PC-9 (cell line): ENCODE measurements at regions not wholly inside any gene's neighbourhood (a gene's known extent, or its start where the extent isn't known, plus 50 kb on each side); places are given as distances from the start of the nearest gene placed in this dataset.

Experiments
- BruUV-seq: library from RNA; stranded (reverse); fragments of 400-500 nt; replicated peaks from 2 replicates; lab custom pipeline; 2021; lab: Mats Ljungman, UMichigan
- CTCF ChIA-PET: fragments of 300-600 bp; sonication (Branson Sonifier 250); formaldehyde crosslinking; loops from one replicate; lab custom pipeline; 2022; ENCODE audit warnings: antibody characterized with exemption; lab: Charles Lee
- POLR2A ChIA-PET: fragments of 300-600 bp; sonication (Branson Sonifier 250); formaldehyde crosslinking; loops from one replicate; lab custom pipeline; 2022; ENCODE audit warnings: antibody characterized with exemption; ENCODE audit not compliant: unreplicated experiment; lab: Charles Lee
- DNase-seq, 2 experiments: peaks; one replicate each; pipeline versions ENCODE4 v3.0.0 to v3.0.0-alpha.2; 2015 to 2022; ENCODE audit warnings: mixed read lengths in 1 of 2
- H2AFZ ChIP-seq: fragments of 200-600 bp; sonication (generic); 2 replicates; pipeline ENCODE4 v1.8.1; 2017; ENCODE audit warnings: antibody characterized with exemption
- H3F3A ChIP-seq: fragments of 200-600 bp; sonication (generic); 2 replicates; pipeline ENCODE4 v1.8.1; 2017; ENCODE audit warnings: antibody characterized with exemption, mild to moderate bottlenecking, low read depth; ENCODE audit not compliant: insufficient read depth
- H3K27ac ChIP-seq: fragments of 200-600 bp; sonication (generic); 2 replicates; pipeline ENCODE4 v1.6.1; 2016; ENCODE audit warnings: mixed run types
- H3K27me3 ChIP-seq: fragments of 200-600 bp; sonication (generic); 2 replicates; pipeline ENCODE4 v1.6.1; 2016; ENCODE audit warnings: low read depth, mixed run types; ENCODE audit not compliant: insufficient read depth
- H3K36me3 ChIP-seq: fragments of 200-600 bp; sonication (generic); 2 replicates; pipeline ENCODE4 v1.6.1; 2016; ENCODE audit warnings: low read depth, mixed run types
- H3K4me1 ChIP-seq: fragments of 200-600 bp; sonication (generic); replicated peaks from 2 replicates; pipeline ENCODE4 v1.6.1; 2016; ENCODE audit warnings: mixed run types; ENCODE audit not compliant: insufficient read depth
- H3K4me2 ChIP-seq: fragments of 200-600 bp; sonication (generic); 2 replicates; pipeline ENCODE4 v1.6.1; 2017; ENCODE audit warnings: mixed run types
- H3K4me3 ChIP-seq: fragments of 200-600 bp; sonication (generic); 2 replicates; pipeline ENCODE4 v1.6.1; 2016; ENCODE audit warnings: mixed run types
- H3K79me2 ChIP-seq: fragments of 200-600 bp; sonication (generic); 2 replicates; pipeline ENCODE4 v1.6.1; 2017; ENCODE audit warnings: low read depth, mixed run types
- H3K9me2 ChIP-seq: fragments of 200-600 bp; sonication (generic); 2 replicates; pipeline ENCODE4 v1.8.1; 2017; ENCODE audit warnings: mild to moderate bottlenecking; ENCODE audit not compliant: insufficient read depth
- H3K9me3 ChIP-seq: fragments of 200-600 bp; sonication (generic); 2 replicates; pipeline ENCODE4 v1.8.1; 2016; ENCODE audit warnings: low read depth; ENCODE audit not compliant: insufficient read depth
- H4K20me1 ChIP-seq: fragments of 200-600 bp; sonication (generic); 2 replicates; pipeline ENCODE4 v1.8.1; 2017; ENCODE audit not compliant: insufficient read depth
- EZH2 ChIP-seq: fragments of 200-600 bp; sonication (generic); IDR thresholded peaks from 2 replicates; pipeline ENCODE4 v1.8.0; 2017; ENCODE audit warnings: antibody characterized with exemption, low read depth
- intact Hi-C: fragments of 100-400 bp; cut with micrococcal nuclease; formaldehyde crosslinking; loops from one replicate; pipeline ENCODE4 v1.10.0; 2022; ENCODE audit not compliant: unreplicated experiment
- TF ChIP-seq, protein P1 (sequence below): fragments of 200-600 bp; sonication (generic); conservative IDR thresholded peaks from 2 replicates; pipeline ENCODE4 v1.6.1; 2017; ENCODE audit warnings: mixed run types, antibody characterized with exemption, mild to moderate bottlenecking, moderate library complexity

DNA sequence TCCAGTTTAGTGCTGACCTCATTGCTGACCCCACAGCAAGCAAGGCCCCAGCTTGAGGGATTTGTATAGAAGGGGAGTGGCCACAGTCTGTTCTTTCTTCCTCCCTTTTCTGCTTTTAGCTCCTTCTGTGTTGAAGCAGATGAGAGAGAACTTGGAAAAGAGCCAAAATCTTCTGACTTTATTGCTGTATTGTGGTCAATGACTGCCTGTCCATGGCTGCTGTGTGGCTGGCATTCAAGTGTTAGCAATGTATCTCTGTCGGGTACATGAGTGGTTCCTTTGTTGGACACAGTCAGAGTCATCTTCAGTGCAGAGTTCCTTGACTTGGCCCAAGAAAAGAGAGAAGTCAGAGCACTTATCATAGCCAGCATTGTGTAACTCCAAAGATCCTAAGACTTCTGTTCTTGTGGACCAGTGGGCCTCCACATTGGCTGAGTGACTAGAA lies 154.1 kb downstream of the LRRC70 start:
- no peak overlapping the region for H3K4me3 ChIP-seq
- H3K4me2 ChIP-seq: no peak overlapping the region
- TF ChIP-seq, protein P1, sequence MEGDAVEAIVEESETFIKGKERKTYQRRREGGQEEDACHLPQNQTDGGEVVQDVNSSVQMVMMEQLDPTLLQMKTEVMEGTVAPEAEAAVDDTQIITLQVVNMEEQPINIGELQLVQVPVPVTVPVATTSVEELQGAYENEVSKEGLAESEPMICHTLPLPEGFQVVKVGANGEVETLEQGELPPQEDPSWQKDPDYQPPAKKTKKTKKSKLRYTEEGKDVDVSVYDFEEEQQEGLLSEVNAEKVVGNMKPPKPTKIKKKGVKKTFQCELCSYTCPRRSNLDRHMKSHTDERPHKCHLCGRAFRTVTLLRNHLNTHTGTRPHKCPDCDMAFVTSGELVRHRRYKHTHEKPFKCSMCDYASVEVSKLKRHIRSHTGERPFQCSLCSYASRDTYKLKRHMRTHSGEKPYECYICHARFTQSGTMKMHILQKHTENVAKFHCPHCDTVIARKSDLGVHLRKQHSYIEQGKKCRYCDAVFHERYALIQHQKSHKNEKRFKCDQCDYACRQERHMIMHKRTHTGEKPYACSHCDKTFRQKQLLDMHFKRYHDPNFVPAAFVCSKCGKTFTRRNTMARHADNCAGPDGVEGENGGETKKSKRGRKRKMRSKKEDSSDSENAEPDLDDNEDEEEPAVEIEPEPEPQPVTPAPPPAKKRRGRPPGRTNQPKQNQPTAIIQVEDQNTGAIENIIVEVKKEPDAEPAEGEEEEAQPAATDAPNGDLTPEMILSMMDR: no peak
- no peak for TF ChIP-seq EZH2
- H3K4me1 ChIP-seq: no peaks in the 10 kb centered on the region
- ChIA-PET POLR2A (no interaction called here), CTCF (no interaction called here)
- intact Hi-C loops: no loop called here
- H3K79me2 ChIP-seq: no peaks in the 10 kb centered on the region
- H3K27me3 ChIP-seq: 0 out of 2 replicates have a peak, but pooled peaks cover 5% of the 10 kb centered on the region
- H4K20me1 ChIP-seq: no peaks in the 10 kb centered on the region
- H3K9me3 ChIP-seq: no peaks in the 10 kb centered on the region
- no peaks in the 10 kb centered on the region for H3K9me2 ChIP-seq
- H3K27ac ChIP-seq: no peak overlapping the region
- no peak for DNase-seq
- H3K36me3 ChIP-seq: no peaks in the 10 kb centered on the region
- no peak overlapping the region for H2AFZ ChIP-seq
- BruUV-seq: no TSS peak
- no peaks in the 10 kb centered on the region for H3F3A ChIP-seq

- POLR2A ChIA-PET: no interaction called here
- H4K20me1 ChIP-seq: no peaks in the 10 kb centered on the region
- intact Hi-C loops: no loop called here
- no peaks in the 10 kb centered on the region for H3K4me1 ChIP-seq
- TF ChIP-seq, protein P1: no peak
- no peak for TF ChIP-seq EZH2
- H3K79me2 ChIP-seq: no peaks in the 10 kb centered on the region
- BruUV-seq: no TSS peak
- CTCF ChIA-PET: no interaction called here
- H3K9me3 ChIP-seq: no peaks in the 10 kb centered on the region
- no peak overlapping the region for H3K4me2 ChIP-seq
- no peaks in the 10 kb centered on the region for H3K9me2 ChIP-seq
- no peak for DNase-seq
- no peaks in the 10 kb centered on the region for H3K36me3 ChIP-seq
- no peaks in the 10 kb centered on the region for H3F3A ChIP-seq
- H3K4me3 ChIP-seq: no peak overlapping the region
- H2AFZ ChIP-seq: no peak overlapping the region
- 0 out of 2 replicates have a peak, but pooled peaks cover 5% of the 10 kb centered on the region for H3K27me3 ChIP-seq
- H3K27ac ChIP-seq: no peak overlapping the region
Measured at GRCh38 chr5:62731022-62731421, 152.4 kb downstream of the LRRC70 start.

DNA sequence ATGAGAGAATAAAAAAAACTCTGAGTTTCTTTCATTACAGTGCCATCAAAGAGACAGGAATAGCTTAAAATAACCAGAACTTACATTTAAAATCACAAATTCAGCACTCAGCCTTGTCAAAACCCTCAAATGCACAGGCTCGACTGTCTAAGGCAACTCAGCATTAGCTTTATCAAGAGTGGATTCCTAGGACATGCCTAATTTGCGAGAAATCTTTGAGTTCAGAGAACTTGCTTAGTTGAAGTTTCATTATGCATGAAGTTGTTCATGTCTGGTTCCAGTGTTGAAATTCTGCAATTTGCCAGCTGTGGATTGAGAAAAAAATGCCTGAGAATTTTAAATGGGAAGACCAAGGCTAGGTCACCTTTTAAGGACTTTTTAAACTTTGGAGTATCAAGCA lies 151.1 kb downstream of the LRRC70 start:
- Histone ChIP-seq H3K4me1 (no peaks in the 10 kb centered on the region), H2AFZ (no peak overlapping the region), H3K79me2 (no peaks in the 10 kb centered on the region), H3K27ac (no peak overlapping the region), H3K4me3 (no peak overlapping the region), H3K4me2 (no peak overlapping the region), H3K9me2 (no peaks in the 10 kb centered on the region), H4K20me1 (no peaks in the 10 kb centered on the region), H3K36me3 (no peaks in the 10 kb centered on the region), H3K27me3 (peaks cover 5% of the 10 kb centered on the region; the same call in 1 of the 2 replicates), H3F3A (no peaks in the 10 kb centered on the region), H3K9me3 (no peaks in the 10 kb centered on the region)
- ChIA-PET POLR2A (no interaction called here), CTCF (no interaction called here)
- no peak for DNase-seq
- TF ChIP-seq, protein P1: no peak
- TF ChIP-seq EZH2: no peak
- intact Hi-C loops: no loop called here
- no TSS peak for BruUV-seq
